PC-3 (cell line): ENCODE measurements at regions not wholly inside any gene's neighbourhood (a gene's known extent, or its start where the extent isn't known, plus 50 kb on each side); places are given as distances from the start of the nearest gene placed in this dataset.

Source experiments
- ATAC-seq: fragments of 200-7000 bp; cut with Tn5 transposase; 2 replicates; pipeline ENCODE4 v1.9.1; 2020; ENCODE audit warnings: mild to moderate bottlenecking, moderate library complexity
- BruUV-seq: library from RNA; stranded (reverse); fragments of 400-500 nt; replicated peaks from 2 replicates; lab custom pipeline; 2021; lab: Mats Ljungman, UMichigan
- CTCF ChIA-PET: fragments of 300-600 bp; sonication (Branson Sonifier 250); formaldehyde crosslinking; loops from one replicate; lab custom pipeline; 2022; ENCODE audit warnings: antibody characterized with exemption; lab: Charles Lee
- POLR2A ChIA-PET: fragments of 300-600 bp; sonication (Branson Sonifier 250); formaldehyde crosslinking; loops from one replicate; lab custom pipeline; 2022; ENCODE audit warnings: antibody characterized with exemption; ENCODE audit not compliant: unreplicated experiment; lab: Charles Lee
- DNase-seq: peaks from one replicate; pipeline ENCODE4 v3.0.0-alpha.2; 2015
- H2AFZ ChIP-seq: fragments of 300-600 bp; sonication (generic); 2 replicates; pipeline ENCODE4 v1.6.0; 2016; ENCODE audit warnings: antibody characterized with exemption, low read length
- H3F3A ChIP-seq: fragments of 300-600 bp; sonication (generic); one replicate; pipeline ENCODE4 v1.6.0; 2017; ENCODE audit warnings: antibody characterized with exemption, low read length, control low read depth, mild to moderate bottlenecking; ENCODE audit not compliant: unreplicated experiment
- H3K27ac ChIP-seq: fragments of 300-600 bp; sonication (generic); 2 replicates; pipeline ENCODE4 v1.5.1; 2016; ENCODE audit warnings: mild to moderate bottlenecking, low read length
- H3K27me3 ChIP-seq: fragments of 300-600 bp; sonication (generic); 2 replicates; pipeline ENCODE4 v1.6.1; 2016; ENCODE audit warnings: low read length, mixed read lengths
- H3K36me3 ChIP-seq: fragments of 300-600 bp; sonication (generic); 2 replicates; pipeline ENCODE4 v1.6.1; 2016; ENCODE audit warnings: low read depth, mixed run types, low read length, mixed read lengths
- H3K4me1 ChIP-seq: fragments of 300-600 bp; sonication (generic); 2 replicates; pipeline ENCODE4 v1.5.1; 2016; ENCODE audit warnings: low read length; ENCODE audit not compliant: insufficient read depth
- H3K4me2 ChIP-seq: fragments of 300-600 bp; sonication (generic); 2 replicates; pipeline ENCODE4 v1.6.0; 2016; ENCODE audit warnings: low read length
- H3K4me3 ChIP-seq: fragments of 300-600 bp; sonication (generic); 2 replicates; pipeline ENCODE4 v1.5.1; 2016; ENCODE audit warnings: mild to moderate bottlenecking, low read length, mixed read lengths
- H3K79me2 ChIP-seq: fragments of 300-600 bp; sonication (generic); 2 replicates; pipeline ENCODE4 v1.6.1; 2017; ENCODE audit warnings: low read length, mixed read lengths
- H3K9ac ChIP-seq: fragments of 300-600 bp; sonication (generic); 2 replicates; pipeline ENCODE4 v1.6.0; 2016; ENCODE audit warnings: mild to moderate bottlenecking, low read length
- H3K9me2 ChIP-seq: fragments of 300-600 bp; sonication (generic); replicated peaks from 2 replicates; pipeline ENCODE4 v1.6.1; 2016; ENCODE audit warnings: mixed run types, low read length, mixed read lengths
- H3K9me3 ChIP-seq: fragments of 300-600 bp; sonication (generic); 2 replicates; pipeline ENCODE4 v1.6.1; 2016; ENCODE audit warnings: low read length, mixed read lengths
- H4K20me1 ChIP-seq: fragments of 300-600 bp; sonication (generic); 2 replicates; pipeline ENCODE4 v1.6.1; 2016; ENCODE audit warnings: low read length, mixed read lengths
- CTCF ChIP-seq: fragments of 300-600 bp; sonication (generic); conservative IDR thresholded peaks from 2 replicates; pipeline ENCODE4 v1.5.1; 2017; ENCODE audit warnings: antibody characterized with exemption, low read depth, mild to moderate bottlenecking, low read length
- EZH2 ChIP-seq: fragments of 300-600 bp; sonication (generic); IDR thresholded peaks from one replicate; pipeline ENCODE4 v1.6.1; 2017; ENCODE audit warnings: antibody characterized with exemption, mild to moderate bottlenecking, low read length; ENCODE audit not compliant: unreplicated experiment
- EZH2phosphoT487 ChIP-seq: fragments of 300-600 bp; sonication (generic); IDR thresholded peaks from 2 replicates; pipeline ENCODE4 v1.6.1; 2018; ENCODE audit warnings: mild to moderate bottlenecking, antibody characterized with exemption, low read length, borderline replicate concordance
- intact Hi-C: fragments of 100-400 bp; cut with micrococcal nuclease; formaldehyde crosslinking; loops from 2 replicates; pipeline ENCODE4 v1.9.0; 2023

- Histone ChIP-seq H3K27me3 (no peaks in the 10 kb centered on the region), H3K4me1 (peaks cover 11% of the 10 kb centered on the region; the same call in 1 of the 2 replicates), H3K79me2 (no peaks in the 10 kb centered on the region), H3F3A (no peaks in the 10 kb centered on the region), H3K4me2 (no peak overlapping the region), H3K27ac (no peak overlapping the region), H2AFZ (no peak overlapping the region), H4K20me1 (no peaks in the 10 kb centered on the region), H3K4me3 (no peak overlapping the region), H3K9me2 (no peaks in the 10 kb centered on the region), H3K9me3 (no peaks in the 10 kb centered on the region), H3K9ac (no peak overlapping the region), H3K36me3 (no peaks in the 10 kb centered on the region)
- no TSS peak for BruUV-seq
- CTCF ChIA-PET: no interaction called here
- ATAC-seq (no peak), DNase-seq (no peak)
- intact Hi-C loops: no loop called here
- POLR2A ChIA-PET: no interaction called here
- TF ChIP-seq EZH2phosphoT487 (no peak), CTCF (no peak), EZH2 (no peak)
Observed at GRCh38 chr2:8298783-8299182, 383.1 kb upstream of the ID2 start.

GRCh38 chr2:8300216-8300615, 381.6 kb upstream of the ID2 start:
- no peaks in the 10 kb centered on the region for H3K9me2 ChIP-seq
- no peak overlapping the region for H3K4me3 ChIP-seq
- no peaks in the 10 kb centered on the region for H3K79me2 ChIP-seq
- ATAC-seq: no peak
- peaks cover 13% of the 10 kb centered on the region; the same call in 1 of the 2 replicates for H3K4me1 ChIP-seq
- no peak overlapping the region for H3K27ac ChIP-seq
- DNase-seq: no peak
- intact Hi-C loops: loop anchor here (10.0 kb wide), 1 partner anchor 215 kb away; no protein-coding TSS in a partner anchor
- ChIA-PET CTCF (no interaction called here), POLR2A (no interaction called here)
- H3K4me2 ChIP-seq: no peak overlapping the region
- H3K27me3 ChIP-seq: no peaks in the 10 kb centered on the region
- no peak overlapping the region for H3K9ac ChIP-seq
- no peaks in the 10 kb centered on the region for H3K36me3 ChIP-seq
- BruUV-seq: no TSS peak
- no peak overlapping the region for H2AFZ ChIP-seq
- TF ChIP-seq EZH2 (no peak), CTCF (no peak), EZH2phosphoT487 (no peak)
- no peaks in the 10 kb centered on the region for H3K9me3 ChIP-seq
- H3F3A ChIP-seq: no peaks in the 10 kb centered on the region
- no peaks in the 10 kb centered on the region for H4K20me1 ChIP-seq

- Histone ChIP-seq H4K20me1 (no peaks in the 10 kb centered on the region), H3K9ac (no peak overlapping the region), H3K4me2 (no peak overlapping the region), H3K27ac (no peak overlapping the region), H3K4me1 (peaks cover 20% of the 10 kb centered on the region), H2AFZ (no peak overlapping the region), H3K9me3 (no peaks in the 10 kb centered on the region), H3K36me3 (no peaks in the 10 kb centered on the region), H3F3A (peaks cover under 1% of the 10 kb centered on the region), H3K27me3 (no peaks in the 10 kb centered on the region), H3K9me2 (no peaks in the 10 kb centered on the region), H3K4me3 (no peak overlapping the region), H3K79me2 (no peaks in the 10 kb centered on the region)
- ATAC-seq (no peak), DNase-seq (no peak)
- intact Hi-C loops: loop anchor here (10.0 kb wide), 1 partner anchor 216 kb away; no protein-coding TSS in a partner anchor
- no TSS peak for BruUV-seq
- no peak for TF ChIP-seq EZH2phosphoT487
- no peak for TF ChIP-seq EZH2
- TF ChIP-seq CTCF: no peak
- ChIA-PET CTCF (no interaction called here), POLR2A (no interaction called here)
Observed at GRCh38 chr2:8300905-8301304, 381.0 kb upstream of the ID2 start.
